SK-MEL-5 (cell line): ENCODE measurements at regions not wholly inside any gene's neighbourhood (a gene's known extent, or its start where the extent isn't known, plus 50 kb on each side); places are given as distances from the start of the nearest gene placed in this dataset.

Source experiments
- DNase-seq: peaks from one replicate; pipeline ENCODE4 v3.0.0-alpha.2; 2016; ENCODE audit warnings: low read depth, low spot score
- in situ Hi-C: cut with HindIII; loops from 2 replicates; pipeline ENCODE4 v1.10.0; 2016; ENCODE audit warnings: low sequenced_read_pairs, high pct_unique_total_duplicates, low pct_unique_long_range_greater_than_20kb

DNA sequence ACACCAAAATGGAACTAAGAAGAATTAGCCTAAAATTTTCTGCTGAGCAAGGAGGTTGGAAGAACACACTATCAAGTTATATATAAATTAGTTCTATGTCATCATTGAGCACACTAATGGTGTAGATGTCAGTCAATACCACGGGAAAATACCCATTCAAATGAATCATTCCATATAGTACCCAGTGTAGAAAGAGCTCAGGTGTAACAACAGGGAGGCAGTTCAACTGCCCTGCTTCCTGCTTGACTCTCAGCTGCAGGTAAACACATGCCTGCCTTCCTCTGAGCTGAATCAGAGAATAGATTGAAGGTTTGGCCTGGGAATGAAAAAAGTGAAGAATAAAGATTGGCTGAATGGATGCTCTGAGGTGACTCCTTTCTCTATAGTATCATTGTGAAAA lies 1088.0 kb downstream of the AGBL1 start:
- in situ Hi-C loops = no loop called here
- DNase-seq = no peak

DNA sequence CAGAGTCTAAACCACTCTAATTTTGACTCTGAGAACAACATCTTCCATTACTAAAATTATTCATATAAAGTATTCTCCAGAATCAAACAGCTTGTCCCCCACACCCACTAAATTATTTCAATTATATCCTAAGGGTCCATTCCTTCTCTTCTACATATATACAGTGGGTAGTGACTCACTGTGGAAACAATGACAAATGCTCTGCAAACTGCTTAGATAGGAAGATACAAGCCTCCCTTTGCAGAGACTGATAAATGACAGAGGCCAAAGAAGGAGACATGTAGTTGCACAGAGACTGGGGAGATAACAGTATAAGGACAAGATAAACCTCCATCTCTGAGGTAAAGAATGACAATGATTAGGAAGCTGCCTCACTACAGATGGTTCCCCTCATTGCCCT lies 1087.4 kb downstream of the AGBL1 start:
- no peak for DNase-seq
- in situ Hi-C loops = no loop called here

DNA sequence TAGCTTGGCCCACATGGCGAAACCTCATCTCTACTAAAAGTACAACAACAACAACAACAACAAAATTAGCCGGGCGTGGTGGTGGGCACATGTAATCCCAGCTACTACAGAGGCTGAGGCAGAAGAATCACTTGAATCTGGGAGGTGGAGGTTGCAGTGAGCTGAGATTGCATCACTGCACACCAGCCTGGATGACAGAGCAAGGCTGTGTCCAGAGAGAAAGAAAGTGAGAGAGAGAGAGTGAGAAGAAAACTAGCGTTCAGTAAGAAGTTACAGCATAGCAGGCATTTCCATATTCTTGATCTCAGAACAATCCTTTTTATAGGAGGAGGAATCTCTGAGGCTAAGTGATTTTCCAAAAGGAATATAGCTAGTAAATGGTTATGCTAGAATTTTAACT lies 1076.1 kb downstream of the AGBL1 start:
- no peak for DNase-seq
- in situ Hi-C loops = no loop called here

DNA sequence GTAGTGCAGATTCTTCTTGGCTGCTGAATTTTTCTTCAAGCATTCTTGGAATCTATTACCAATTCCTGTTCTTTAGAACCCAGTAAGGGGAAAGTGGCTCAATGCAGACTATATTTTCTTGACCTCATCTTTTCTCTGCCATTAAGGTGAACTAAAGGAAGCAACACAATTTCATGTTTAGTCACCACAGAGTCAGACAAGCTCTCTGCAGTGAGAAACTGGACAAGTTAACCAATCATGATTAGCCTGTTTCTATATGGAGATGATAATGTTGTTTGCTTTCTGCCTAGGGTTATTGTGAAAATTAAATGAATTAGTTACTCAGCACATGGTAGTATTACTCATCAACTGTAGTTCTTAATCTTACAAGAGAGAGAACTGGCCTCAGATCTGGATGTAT lies 1075.1 kb downstream of the AGBL1 start:
- no peak for DNase-seq
- in situ Hi-C loops = no loop called here

DNA sequence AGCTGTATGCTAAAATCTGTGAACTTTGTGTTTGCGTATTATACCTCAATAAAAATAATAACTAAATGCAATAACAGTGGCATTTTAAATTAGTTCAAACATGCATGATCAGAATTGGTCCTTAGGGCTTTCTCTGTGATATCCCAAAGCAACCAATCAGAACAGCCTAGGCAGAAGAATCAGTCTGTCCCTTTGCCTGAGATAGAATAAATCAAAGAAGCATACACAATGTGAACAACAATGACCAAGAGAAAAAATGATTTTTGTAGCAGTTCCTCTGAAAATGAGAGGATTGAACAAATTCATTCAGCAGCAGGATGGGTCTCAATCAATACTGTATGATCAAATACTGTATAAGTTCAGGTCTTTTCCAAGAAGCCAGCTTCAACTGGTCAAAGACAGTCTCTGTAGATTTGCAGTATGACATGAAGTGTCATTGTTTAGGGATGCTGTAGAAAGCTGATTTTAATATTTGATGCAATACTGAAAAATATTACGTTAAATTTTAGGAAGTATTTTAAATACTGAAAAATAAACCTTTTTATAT lies 1071.6 kb downstream of the AGBL1 start:
- in situ Hi-C loops = no loop called here
- no peak for DNase-seq

DNA sequence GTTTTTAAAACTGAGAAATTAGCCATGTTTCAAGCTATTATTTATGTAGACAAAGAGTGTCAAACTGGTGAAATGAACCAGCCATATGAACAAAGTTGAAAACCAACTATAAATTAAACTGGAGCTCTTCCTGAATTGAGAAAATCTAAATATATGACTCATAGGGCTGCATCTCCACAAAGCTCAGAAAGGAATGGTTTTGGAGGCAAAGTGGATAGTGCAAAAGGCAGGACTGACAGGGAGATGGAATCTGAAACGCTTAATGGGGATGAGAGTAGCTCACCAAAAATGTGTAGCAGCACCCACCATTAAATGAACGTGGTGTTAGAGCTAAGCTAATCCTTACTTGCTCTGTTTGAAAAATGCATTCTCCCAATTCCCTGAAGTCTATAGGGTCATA lies 1066.0 kb downstream of the AGBL1 start:
- DNase-seq = no peak
- in situ Hi-C loops = no loop called here

DNA sequence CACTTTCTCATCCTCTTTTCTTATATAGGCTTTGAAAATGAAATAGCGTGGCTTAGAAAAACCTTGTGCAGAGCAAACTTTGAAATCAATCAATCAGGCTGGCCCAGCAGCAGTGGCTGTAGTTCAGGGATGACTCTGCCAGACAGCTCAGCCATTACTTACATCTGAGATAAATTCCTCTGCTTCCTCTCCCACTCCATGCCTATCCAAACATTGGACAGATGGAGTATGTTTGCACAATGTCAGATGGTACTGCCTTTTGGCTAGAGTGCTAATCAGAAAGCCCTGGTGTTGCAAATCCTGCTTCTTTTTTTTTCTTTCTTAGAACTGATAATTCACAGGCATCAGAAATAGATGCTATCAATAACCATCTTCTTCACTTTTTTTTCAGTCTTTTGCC lies 1065.1 kb downstream of the AGBL1 start:
- in situ Hi-C loops = no loop called here
- no peak for DNase-seq

DNA sequence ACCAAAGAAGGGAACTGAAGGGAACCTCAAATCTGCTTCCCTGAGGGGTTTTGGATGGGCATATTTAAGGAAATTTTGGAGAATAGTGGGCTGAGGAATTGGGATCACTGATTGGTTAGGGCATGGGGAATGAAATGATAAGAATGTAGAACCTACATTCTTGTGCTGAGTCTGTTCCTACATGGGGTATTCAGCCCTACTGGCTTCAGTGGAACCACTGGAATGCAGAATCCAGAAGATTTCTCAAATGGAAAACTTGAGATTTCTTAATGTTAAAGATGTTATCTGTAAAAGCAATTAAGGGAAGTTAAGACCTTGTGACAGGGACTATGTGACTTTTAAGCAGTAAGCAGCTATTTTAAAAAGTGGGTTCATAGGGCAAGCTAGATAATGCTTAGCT lies 1062.4 kb downstream of the AGBL1 start:
- DNase-seq = no peak
- in situ Hi-C loops = no loop called here

DNA sequence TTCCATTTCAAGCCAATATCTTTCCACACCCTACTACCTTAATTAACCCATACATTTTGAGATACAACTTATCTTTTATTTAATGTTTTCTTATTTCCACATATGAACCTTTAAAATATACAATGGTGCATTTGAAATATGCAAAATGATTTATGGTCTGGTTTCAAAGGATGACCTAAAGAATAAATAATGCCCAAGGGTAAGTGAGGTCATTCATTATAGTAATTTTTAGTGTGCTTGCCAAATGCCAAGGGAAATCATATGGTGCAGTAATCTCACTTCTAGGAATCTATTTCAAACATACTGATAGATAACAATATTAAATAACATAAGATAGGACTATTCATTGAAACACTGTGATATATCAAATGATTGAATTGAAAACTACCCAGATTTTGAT lies 1055.4 kb downstream of the AGBL1 start:
- DNase-seq = peak; percentile 3
- in situ Hi-C loops = no loop called here

DNA sequence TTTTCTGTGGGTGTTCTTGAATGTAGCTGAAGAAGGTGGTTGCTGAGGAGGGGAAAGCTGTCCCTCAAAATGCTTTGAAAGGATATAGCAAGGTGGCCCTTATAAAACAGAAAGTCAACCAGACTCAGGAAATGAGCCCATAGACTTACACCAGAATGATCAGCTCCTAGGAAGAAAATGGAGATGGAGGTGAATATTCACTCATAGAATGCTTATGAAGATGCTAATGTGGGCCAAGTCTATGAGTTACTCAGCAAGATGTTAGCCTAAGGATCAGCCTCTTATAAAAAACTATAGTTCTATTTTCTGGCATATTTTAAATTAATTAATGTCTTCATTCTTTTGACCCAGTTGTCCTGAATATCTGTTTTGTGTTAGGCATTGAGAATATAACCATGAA lies 1054.0 kb downstream of the AGBL1 start:
- no peak for DNase-seq
- in situ Hi-C loops = no loop called here

DNA sequence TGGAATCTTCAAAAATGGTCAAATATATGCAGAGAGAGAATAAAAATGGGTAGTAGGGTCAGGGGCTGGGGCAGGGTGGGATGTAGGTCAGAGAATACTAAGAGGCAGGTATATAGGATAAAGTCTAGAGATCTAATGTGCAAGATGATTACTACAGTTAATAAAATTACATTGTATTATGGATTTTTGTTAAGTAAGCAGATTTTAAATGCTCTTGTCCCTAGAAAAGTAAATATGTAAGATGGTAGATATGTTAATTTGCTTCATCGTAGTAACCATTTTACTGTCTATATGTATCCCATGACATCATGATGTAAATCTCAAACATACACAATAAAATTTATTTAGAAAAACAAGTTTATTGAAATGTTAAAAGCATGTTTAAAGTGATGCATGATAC lies 1051.4 kb downstream of the AGBL1 start:
- no peak for DNase-seq
- in situ Hi-C loops = no loop called here

DNA sequence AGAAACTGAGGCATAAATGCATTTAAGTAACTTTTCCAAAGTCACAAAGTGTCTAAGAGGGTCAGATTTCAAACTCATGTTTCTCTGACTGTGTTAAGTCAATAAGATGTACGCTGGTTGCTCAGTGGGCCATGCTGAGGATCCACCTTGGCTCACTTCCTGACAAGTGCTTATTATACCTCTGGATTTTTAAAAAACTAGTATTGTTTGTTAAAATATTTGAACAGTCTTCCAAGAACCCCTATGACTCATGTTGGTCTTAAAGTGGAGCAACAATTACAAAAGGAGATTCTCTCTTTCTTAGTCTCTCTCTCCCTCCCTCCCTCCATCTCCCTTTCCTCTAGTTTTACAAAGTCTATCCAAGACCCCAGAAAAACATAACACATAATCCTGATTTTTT lies 1050.2 kb downstream of the AGBL1 start:
- DNase-seq = no peak
- in situ Hi-C loops = no loop called here

DNA sequence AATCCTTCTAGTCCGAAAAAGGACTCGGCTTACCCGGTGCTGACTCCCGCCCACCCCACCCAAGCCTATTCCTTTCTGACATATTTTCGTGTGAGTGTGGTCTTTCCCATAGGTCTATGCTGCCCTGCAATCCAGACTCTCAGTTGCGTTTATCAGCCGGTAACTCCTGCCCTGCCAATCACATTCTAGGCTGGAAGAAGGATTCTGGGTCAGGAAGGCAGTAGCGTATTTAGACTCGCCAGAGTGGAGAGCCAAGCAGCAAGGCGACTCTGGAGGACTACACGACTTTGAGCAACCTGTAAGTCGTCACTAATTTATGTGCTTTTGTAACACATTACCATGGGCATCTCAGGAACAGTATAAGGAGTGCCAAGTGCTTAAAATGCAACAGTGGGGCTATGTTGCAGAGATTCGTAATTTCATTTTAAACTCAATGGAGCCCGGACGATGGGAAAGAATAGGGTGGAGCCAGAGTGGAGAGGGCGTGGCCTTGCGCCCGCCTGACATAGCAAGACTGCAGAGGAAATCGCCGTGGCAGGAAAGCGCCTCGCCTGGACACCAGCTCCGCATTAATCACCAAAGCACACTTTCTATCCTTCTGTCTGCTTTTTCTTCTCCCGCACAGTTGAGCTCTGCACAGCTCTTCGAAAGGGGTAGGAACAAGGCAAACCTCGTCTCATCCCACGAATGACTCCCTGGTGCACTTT lies 1044.2 kb downstream of the AGBL1 start:
- DNase-seq = peak; percentile 43
- in situ Hi-C loops = no loop called here

DNA sequence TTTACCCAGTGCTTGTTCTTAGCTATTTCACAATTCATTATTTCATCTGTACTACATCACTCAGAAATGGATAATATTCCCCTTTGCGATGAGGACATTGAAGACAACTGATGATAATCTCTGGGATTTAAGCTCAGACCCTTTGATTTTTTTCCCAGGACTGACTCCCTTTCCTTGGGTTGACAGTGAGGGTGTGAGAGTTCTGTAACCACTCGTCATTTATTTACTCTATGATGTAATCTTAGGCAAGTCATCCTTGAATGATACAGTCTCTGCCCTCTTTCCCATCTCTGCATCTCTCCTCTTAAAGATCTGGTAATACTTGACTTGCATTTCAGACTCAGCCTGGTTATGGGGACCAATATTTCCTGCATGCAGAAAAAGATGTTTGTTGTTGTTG lies 1041.7 kb downstream of the AGBL1 start:
- in situ Hi-C loops = no loop called here

DNA sequence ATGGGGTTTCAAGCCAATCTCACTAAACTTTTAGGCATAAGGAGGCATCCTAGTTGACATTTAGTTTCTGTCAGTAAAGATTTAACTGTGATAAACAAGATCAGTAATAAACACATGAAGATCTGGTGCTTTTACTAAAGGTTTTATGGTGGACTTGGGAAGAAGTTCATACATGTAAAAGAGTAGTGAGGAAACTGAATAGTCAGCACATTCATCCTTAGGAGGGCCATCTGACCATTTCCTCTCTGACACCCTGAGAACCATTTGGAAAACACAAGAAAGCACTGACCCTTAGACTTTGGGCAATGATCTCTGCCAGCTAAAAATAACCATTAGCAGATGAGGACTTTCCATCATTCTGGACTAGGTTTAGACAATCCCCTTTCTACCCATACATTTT lies 1040.9 kb downstream of the AGBL1 start:
- in situ Hi-C loops = no loop called here
- no peak for DNase-seq

More for the DNA sequence above, 1041.7 kb downstream of the AGBL1 start:
- no peak for DNase-seq

DNA sequence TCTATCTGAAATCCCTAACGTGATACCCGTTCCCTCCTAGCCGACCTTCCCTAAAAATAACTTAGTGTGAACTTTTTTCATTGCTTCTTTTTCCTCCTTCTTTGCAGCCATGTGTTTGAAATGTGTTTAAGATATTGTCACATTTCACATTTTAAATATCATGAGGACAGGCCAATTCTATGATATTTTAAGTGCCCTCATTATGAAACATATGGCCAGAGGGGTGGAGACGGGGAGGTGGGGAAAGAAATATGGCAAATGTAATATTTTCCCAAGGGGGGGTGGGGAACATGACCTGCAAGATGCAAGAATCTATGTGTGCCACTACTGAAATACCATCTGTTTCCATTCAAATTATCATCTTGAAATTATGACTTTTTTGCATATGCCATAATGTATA lies 1039.2 kb downstream of the AGBL1 start:
- no peak for DNase-seq
- in situ Hi-C loops = no loop called here

DNA sequence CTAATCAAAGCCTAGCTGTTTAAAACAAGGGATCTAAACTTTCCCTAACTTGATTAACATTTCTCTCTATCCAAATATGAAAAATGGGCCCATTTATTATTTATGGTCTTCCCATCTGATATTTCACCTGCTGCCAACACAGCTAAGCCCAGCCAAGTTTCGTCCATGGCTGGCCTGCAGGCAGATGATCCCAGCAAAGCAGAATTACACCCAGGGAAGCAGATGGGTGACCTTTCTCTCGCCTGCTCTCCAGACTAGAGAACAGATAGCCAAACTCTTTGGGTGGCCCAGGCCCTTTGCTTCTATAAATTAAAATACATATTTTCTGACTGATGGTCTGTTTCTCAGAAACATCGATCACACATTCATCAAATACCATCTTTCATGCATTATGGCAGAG lies 1038.8 kb downstream of the AGBL1 start:
- DNase-seq = no peak
- in situ Hi-C loops = no loop called here

DNA sequence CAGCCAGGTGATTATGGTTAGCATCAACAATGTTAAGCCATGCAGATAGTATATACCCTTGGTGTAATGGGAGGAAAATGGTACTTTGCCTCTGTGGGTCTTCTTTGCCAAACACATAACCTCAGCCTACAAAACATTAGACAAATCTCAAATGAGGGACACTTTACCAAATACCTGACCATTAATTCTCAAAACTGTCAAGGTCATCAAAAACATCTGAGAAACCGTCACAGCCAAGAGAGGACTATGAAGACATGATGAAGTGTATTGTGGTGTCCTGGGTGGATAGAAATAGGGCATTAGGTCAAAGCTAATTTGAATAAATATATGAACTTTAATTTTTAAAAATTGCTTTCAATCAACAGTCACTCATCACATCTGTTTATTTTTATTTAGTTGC lies 1036.1 kb downstream of the AGBL1 start:
- no peak for DNase-seq
- in situ Hi-C loops = no loop called here

DNA sequence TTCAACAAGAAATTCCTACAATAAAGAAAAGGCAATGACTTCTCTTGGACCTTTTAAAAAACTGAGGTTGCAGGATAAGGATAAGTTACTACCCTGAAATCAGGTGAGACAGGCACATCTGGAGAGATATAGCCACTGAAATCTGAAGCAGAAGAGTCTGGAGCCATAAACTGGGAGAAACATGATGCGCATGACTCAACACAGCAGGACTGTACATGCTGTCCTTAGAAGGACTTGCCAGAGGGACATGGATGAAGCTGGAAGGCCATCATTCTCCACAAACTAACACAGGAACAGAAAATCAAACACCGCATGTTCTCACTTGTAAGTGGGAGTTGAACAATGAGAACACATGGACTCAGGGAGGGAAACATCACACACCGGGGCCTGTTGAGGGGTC lies 1020.2 kb downstream of the AGBL1 start:
- DNase-seq = no peak
- in situ Hi-C loops = no loop called here

DNA sequence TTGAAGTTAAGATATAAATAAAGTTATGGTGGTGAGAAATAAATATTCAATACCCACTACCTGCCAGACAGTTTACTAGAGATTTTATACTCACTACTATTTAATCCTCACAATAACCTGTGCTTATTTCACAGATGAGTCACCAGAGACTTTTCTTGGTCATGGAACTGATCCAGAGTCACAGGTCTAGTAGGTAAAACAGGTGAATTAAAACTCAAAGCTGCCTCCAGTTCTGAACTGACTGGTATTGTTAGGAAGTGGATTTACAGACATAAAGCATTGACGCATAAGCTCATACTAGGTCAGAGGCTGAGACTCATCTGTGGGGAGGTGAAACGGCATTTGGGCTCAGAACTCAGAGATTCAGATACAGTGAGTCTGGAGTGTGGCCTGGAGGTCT lies 1009.9 kb downstream of the AGBL1 start:
- in situ Hi-C loops = no loop called here
- DNase-seq = no peak
